HG02885 (cell line): ENCODE measurements at regions not wholly inside any gene's neighbourhood (a gene's known extent, or its start where the extent isn't known, plus 50 kb on each side); places are given as distances from the start of the nearest gene placed in this dataset.
A peak's percentile ranks its signal among the peaks of the same experiment; 100 is the strongest.

ENCODE experiments used
- ATAC-seq: cut with Tn5 transposase; IDR thresholded peaks from one replicate; pipeline ENCODE4 v1.9.1; 2021; ENCODE audit warnings: mild to moderate bottlenecking; ENCODE audit not compliant: unreplicated experiment, poor library complexity

GRCh38 chr11:112724496-112724790 lies 236.8 kb upstream of the NCAM1 start:
- ATAC-seq, result no peak

- no peak for ATAC-seq
These were observed 235.6 kb upstream of the NCAM1 start for GRCh38 chr11:112725636-112726035.

DNA sequence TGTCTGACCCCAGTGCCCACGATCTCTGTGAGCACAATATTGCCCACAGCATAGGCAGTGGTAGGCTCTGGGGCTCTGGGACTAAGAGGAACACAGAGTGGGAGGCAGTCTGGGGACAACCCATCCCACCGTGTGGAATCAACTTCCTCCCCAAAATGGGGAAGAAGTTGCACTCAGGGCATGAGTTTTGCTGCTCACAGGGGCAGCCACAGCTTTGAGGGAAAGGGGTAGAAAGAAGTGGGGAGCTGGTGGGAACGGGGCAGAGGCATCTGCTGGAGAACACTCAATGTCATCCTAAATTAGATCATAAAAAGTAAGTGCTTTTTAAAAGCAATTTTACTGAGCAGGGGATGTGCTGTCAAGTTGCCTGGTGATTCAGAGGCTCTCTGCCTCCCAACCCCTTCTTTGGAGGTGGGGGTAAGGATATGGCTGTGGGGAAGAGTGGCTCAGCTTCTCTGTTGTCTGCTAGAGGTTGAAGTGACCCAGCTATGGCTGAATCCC lies 233.8 kb upstream of the NCAM1 start:
- no peak for ATAC-seq

GRCh38 chr11:112728288-112728687 lies 232.9 kb upstream of the NCAM1 start:
- ATAC-seq, result no peak

DNA sequence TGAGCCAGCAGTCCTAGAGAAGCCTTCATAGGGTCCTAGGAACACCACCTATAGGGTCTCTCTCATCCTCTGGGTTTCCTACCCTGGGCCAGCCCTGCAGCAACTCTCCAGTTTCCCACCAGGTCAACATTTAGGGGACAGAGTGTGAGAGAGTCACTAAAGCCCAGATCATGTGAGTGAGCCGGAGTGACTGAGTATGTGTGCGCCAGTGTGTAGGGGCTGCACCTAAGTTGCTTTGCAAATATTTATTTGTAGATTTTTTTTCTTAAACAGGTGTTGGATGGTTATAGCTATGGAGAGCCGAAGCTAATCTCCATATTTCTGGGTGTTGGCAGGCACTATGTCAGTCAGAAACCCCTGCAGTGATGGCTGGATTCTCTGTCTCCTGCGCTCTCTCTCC lies 232.5 kb upstream of the NCAM1 start:
- no peak for ATAC-seq

DNA sequence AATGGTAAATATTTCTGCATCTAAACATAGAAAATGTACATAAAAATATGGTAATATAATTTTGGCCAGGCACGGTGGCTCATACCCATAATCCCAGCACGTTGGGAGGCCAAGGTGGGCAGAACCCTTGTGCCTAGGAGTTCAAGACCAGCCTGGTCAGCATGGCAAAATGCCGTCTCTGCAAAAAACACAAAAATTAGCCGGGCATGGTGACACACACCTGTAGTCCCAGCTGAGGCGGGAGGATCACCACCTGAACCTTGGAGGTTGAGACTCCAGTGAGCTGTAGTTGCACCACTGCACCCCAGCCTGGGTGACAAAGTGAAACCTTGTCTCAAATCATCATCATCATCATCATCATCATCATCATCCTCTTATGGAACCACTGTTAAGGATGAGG lies 230.6 kb upstream of the NCAM1 start:
- no peak for ATAC-seq

GRCh38 chr11:112731538-112731937 lies 229.7 kb upstream of the NCAM1 start:
- ATAC-seq, result no peak

- no peak for ATAC-seq
These were observed 229.2 kb upstream of the NCAM1 start for GRCh38 chr11:112732031-112732430.

DNA sequence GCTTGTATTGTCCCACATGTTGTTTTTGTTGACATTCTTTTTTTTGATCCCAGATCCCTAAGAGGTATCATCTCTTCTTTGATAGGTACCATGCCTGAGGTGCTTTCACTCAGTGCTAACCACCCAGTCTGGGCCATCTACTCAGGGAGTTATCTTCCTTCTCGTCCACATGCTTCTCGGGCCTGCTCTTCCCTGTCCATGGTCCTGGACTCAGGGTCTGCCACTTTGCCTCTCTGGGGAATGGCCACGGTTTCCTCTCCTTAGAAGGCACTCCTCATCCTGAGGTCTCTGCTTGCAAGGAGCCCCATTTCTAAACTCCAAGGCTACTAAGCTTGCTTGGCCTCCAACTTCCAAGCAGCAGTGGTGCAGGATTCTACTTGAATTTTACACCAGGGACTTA lies 227.0 kb upstream of the NCAM1 start:
- no peak for ATAC-seq

DNA sequence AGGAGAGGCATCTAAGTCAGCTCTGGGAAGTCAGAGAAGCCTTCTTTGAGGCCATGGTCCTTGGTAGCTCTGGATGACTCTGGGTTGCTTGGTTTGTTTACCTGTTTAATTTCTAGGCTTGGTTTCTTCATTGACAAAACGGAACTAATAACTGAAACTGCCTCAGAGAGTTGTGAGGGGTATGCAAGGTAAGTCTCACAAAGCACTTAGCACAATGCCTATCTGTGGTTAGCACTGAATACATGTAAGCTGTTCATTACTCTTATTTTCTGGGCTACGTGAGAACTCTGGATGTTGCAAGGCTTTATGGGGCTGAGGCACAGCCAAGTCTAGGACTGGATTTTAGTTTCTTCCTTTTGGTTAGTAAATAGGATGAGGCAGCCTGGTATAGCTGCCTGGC lies 225.8 kb upstream of the NCAM1 start:
- ATAC-seq, result no peak

GRCh38 chr11:112744041-112744440 lies 217.2 kb upstream of the NCAM1 start:
- no peak for ATAC-seq

GRCh38 chr11:112745973-112746372 lies 215.2 kb upstream of the NCAM1 start:
- no peak for ATAC-seq

GRCh38 chr11:112748252-112748651 lies 213.0 kb upstream of the NCAM1 start:
- ATAC-seq, result no peak

DNA sequence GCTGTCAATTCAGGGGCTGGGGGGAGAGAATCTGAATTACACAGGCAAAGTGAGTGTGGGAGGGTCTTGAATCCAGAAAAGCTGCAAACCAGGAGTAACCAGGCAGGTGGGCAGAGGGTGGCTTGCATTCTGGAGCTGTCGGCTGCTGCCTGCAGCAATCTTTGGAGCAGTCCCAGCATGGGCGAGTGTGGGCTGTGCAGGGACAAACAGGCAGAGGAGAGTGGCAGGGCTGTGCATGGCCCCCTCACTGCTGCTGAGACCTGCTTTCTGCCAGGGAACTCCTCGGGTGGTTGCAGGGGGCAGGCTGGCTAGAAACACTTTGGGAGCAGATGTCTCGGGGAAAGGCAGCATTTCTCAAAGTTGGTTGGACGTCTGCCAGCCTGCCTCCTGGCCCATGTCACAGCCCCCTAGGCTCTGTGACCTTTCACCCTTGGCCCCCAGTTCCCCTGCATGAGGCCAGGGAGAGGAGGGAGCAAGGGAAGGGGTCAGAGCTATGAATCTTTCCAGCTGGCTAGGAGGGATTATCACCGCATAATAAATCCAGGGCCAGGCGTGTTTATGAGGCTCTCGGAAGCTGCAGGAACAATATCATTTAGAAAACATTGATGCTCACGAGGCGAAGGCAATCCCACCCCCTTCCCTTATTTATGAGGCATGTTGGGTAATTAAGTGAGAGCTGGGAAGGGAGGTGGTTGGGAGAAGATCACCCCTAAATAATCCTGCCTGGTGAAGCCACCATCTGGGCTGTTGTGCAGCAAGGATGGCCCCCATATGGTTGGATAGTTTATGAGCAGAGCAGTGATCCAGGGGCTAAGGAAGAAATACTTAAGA lies 212.3 kb upstream of the NCAM1 start:
- no peak for ATAC-seq

GRCh38 chr11:112751329-112751728 lies 209.9 kb upstream of the NCAM1 start:
- ATAC-seq, result no peak

- no peak for ATAC-seq
These were observed 209.4 kb upstream of the NCAM1 start for GRCh38 chr11:112751772-112752171.

DNA sequence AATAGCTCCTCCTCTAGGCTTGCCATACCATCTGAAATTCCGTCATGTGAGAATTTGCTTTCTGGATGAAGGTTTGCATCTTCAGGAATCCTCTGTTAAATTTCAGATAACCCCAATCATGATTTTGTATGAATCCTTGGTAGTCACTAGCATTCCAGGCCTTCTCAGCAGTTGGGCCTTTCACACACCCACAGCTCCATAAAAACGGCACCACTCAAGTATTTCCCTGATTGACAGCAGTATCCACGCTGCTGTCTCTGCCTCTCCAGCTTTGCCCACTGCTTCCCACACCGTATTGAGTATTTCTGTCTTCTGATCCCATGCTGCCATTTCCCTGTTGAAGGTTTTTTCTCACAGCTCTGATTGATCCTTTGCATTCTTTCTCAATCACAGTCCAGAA lies 208.7 kb upstream of the NCAM1 start:
- no peak for ATAC-seq

DNA sequence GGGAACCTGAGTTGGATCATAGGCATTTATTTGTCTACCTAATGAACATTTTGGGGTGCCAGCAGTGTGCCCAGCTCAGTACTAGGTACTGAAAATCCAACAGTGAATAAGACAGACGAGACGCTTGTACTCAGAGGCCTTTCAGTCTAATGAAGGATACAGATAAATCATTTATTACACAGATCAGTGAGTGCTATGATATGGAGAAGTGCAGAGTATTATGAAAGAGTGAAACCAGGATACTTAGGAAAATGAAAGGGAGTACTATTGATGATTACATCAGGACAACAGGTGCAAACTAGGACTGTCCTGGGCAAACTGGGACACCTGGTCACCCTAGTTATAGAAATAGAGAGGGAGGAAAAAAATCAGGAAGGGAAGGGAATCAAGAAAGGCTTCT lies 207.5 kb upstream of the NCAM1 start:
- no peak for ATAC-seq

DNA sequence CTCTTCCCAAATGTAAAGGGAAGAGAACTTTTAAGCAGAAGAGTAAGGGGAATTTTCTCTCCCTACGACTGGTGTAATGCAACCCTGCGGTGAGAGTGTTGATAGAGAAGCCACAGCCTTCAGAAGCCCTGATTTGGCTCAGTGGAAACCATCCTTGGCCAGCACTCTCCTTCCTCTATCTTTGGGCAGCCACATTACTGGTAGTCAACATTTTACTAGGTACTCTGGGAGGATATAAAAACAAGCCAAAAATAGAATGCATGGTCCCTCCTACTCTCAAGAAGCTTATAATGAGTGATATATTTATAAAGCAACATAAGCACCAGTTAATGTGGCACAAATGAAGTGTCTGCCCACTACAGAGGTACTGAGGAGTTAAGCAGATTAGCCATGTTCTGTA lies 201.8 kb upstream of the NCAM1 start:
- ATAC-seq, result no peak

- no peak for ATAC-seq
These were observed 200.7 kb upstream of the NCAM1 start for GRCh38 chr11:112760396-112761059.

- ATAC-seq, result peak; percentile 51
These were observed 199.1 kb upstream of the NCAM1 start for GRCh38 chr11:112761911-112762706.
